Omental fat pad (tissue), 3 donors: ENCODE measurements at regions not wholly inside any gene's neighbourhood (a gene's known extent, or its start where the extent isn't known, plus 50 kb on each side); places are given as distances from the start of the nearest gene placed in this dataset.

ENCODE experiments used
- ATAC-seq: fragments of 150-250 bp; one replicate; pipeline ENCODE4 v1.9.1; 2016; ENCODE audit warnings: mild to moderate bottlenecking, moderate library complexity; ENCODE audit not compliant: low FRiP score
- DNase-seq: peaks from one replicate; pipeline ENCODE4 v3.0.0-alpha.2; 2019; ENCODE audit warnings: low spot score
- CTCF ChIP-seq, 3 donors: fragments of 450-650 bp; IDR thresholded peaks; one replicate each; pipeline ENCODE4 v1.5.1; 2016 to 2017; ENCODE audit warnings: antibody characterized with exemption in 3 of 3, mild to moderate bottlenecking in 3 of 3, moderate library complexity in 2 of 3

- no peak for DNase-seq
Observed at GRCh38 chr6:150719099-150719766, 119.5 kb downstream of the PLEKHG1 start.

GRCh38 chr6:150719831-150720230 lies 120.1 kb downstream of the PLEKHG1 start:
- no peak for TF ChIP-seq CTCF (IDR thresholded peaks at IDR 0.05)
- no peak for ATAC-seq

More at GRCh38 chr6:150719099-150719766, 119.5 kb downstream of the PLEKHG1 start:
- no peak for ATAC-seq
- TF ChIP-seq CTCF (IDR thresholded peaks at IDR 0.05), result no peak

GRCh38 chr6:150720774-150721233 lies 121.1 kb downstream of the PLEKHG1 start:
- DNase-seq (no peak), ATAC-seq (no peak)
- no peak for TF ChIP-seq CTCF (IDR thresholded peaks at IDR 0.05)

More at GRCh38 chr6:150719831-150720230, 120.1 kb downstream of the PLEKHG1 start:
- DNase-seq, result no peak

- ATAC-seq (no peak), DNase-seq (no peak)
- TF ChIP-seq CTCF (IDR thresholded peaks at IDR 0.05), result no peak
Observed at GRCh38 chr6:150721418-150722266, 122.0 kb downstream of the PLEKHG1 start.

GRCh38 chr6:150722614-150723344 lies 123.1 kb downstream of the PLEKHG1 start:
- ATAC-seq, result no peak
- no peak for DNase-seq
- TF ChIP-seq CTCF (IDR thresholded peaks at IDR 0.05), result no peak

GRCh38 chr6:150723345-150723658 lies 123.6 kb downstream of the PLEKHG1 start:
- DNase-seq (no peak), ATAC-seq (no peak)
- no peak for TF ChIP-seq CTCF (IDR thresholded peaks at IDR 0.05)
